Sigmoid colon (tissue), 3 donors: ENCODE measurements at regions not wholly inside any gene's neighbourhood (a gene's known extent, or its start where the extent isn't known, plus 50 kb on each side); places are given as distances from the start of the nearest gene placed in this dataset.

ENCODE experiments used
- POLR2A ChIP-seq, 2 donors: fragments of 450-650 bp; IDR thresholded peaks; one replicate each; pipeline ENCODE4 v1.6.1; 2016; ENCODE audit warnings: antibody characterized with exemption in 2 of 2, mild to moderate bottlenecking in 2 of 2, moderate library complexity in 2 of 2
- TF ChIP-seq, protein P1 (sequence below), 4 experiments: fragments of 450-650 bp in 3 of 4; fragments of 200-600 bp in 1 of 4; IDR thresholded peaks; one replicate each; pipeline ENCODE4 v1.5.1; 2016 to 2019; ENCODE audit warnings: antibody characterized with exemption in 4 of 4, mild to moderate bottlenecking in 3 of 4, moderate library complexity in 2 of 4

GRCh38 chr4:128483816-128484215 lies 196.2 kb upstream of the PGRMC2 start:
- TF ChIP-seq, protein P1, sequence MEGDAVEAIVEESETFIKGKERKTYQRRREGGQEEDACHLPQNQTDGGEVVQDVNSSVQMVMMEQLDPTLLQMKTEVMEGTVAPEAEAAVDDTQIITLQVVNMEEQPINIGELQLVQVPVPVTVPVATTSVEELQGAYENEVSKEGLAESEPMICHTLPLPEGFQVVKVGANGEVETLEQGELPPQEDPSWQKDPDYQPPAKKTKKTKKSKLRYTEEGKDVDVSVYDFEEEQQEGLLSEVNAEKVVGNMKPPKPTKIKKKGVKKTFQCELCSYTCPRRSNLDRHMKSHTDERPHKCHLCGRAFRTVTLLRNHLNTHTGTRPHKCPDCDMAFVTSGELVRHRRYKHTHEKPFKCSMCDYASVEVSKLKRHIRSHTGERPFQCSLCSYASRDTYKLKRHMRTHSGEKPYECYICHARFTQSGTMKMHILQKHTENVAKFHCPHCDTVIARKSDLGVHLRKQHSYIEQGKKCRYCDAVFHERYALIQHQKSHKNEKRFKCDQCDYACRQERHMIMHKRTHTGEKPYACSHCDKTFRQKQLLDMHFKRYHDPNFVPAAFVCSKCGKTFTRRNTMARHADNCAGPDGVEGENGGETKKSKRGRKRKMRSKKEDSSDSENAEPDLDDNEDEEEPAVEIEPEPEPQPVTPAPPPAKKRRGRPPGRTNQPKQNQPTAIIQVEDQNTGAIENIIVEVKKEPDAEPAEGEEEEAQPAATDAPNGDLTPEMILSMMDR (IDR thresholded peaks at IDR 0.05) = no peak
- no peak for TF ChIP-seq POLR2A (IDR thresholded peaks at IDR 0.05)
